GM10847 (cell line): ENCODE measurements at regions not wholly inside any gene's neighbourhood (a gene's known extent, or its start where the extent isn't known, plus 50 kb on each side); places are given as distances from the start of the nearest gene placed in this dataset.

ENCODE experiments used
- POLR2A ChIP-seq: IDR thresholded peaks from 2 replicates; pipeline ENCODE4 v1.6.1; 2011; ENCODE audit not compliant: insufficient read length; ENCODE audit errors: extremely low read depth

DNA sequence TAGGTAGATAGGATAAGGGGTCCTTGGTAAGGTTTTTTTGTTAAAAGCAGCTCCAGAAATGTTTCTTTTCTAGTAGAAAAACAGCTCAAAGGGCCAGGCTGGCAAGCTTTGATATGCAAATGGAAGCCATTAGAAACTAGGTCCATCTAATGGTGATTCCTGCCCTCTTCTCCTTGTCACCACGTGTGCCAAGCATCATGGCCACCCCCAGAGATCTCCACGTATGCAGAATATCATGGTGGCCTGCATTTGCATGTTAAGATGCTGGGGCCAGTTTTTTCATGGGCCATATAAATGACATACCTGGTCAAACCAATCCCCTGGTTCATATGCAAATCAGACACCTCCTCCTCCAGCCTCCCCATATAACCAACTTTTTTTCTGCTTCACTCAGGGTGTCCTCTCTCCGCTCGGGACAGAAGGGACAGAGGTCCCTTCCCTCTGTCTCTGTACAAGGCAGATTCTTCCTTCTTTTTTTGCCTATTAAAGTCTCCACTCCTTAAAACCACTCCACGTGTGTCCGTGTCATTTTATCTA is 1335.9 kb downstream of the UQCRFS1 start:
- TF ChIP-seq POLR2A: no peak

- no peak for TF ChIP-seq POLR2A
These were observed 1336.5 kb downstream of the UQCRFS1 start for GRCh38 chr19:27876489-27876888.

DNA sequence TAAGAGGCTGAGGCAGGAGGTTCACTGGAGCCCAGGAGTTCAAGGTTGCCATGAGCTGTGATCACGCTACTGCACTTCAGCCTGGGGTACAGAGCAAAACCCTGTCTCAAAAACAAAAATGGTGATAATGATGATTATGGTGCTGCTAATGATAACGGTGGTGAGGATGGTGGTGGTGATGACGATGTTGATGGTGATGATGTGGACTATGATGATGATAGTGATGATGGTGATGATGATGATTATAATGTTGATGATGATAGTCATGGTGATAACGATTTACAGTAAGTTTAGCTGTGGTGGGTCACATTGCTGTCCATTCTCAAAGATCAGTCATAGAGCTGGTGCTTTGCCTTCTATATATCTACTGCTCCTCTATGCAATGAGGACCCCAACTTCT is 1340.6 kb downstream of the UQCRFS1 start:
- no peak for TF ChIP-seq POLR2A

DNA sequence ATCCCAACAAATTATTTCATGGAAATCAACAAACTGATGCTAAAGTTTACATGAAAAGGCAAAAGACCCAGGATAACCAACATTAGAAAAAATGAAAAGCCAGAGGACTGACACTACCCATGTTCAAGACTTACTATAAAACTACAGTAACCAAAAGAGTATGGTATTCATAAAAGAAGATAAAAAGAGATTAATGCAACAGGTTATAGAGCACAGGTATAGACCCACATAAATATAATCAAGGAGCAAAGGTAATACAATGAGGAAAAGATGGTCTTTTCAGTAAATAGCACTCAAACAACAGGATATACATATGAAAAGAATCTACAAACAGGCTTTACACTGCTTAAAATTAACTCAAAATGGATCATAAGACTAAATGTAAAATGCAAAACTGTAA is 1342.7 kb downstream of the UQCRFS1 start:
- TF ChIP-seq POLR2A: no peak

DNA sequence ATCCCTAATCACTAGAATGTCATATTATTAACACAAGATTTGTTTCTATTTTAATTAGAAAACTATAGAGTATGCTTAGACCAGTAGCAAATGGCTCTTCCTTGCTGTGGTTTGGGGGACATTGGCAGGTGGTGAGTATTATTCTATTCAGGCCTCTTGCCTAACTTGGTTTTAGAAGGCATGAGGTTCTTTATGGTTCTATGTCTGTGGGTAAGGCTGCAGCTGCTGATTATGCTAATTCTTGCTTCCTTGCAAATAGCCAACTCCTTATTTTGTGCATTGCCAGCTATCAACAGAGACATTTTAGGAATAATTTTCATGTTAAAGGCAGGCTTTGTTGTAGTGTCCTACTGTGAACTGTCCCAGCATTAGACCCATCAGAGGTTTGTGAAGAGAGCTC is 1344.9 kb downstream of the UQCRFS1 start:
- no peak for TF ChIP-seq POLR2A

GRCh38 chr19:27865927-27866777 is 1346.8 kb downstream of the UQCRFS1 start:
- no peak for TF ChIP-seq POLR2A

- TF ChIP-seq POLR2A: no peak
These were observed 1351.5 kb downstream of the UQCRFS1 start for GRCh38 chr19:27861411-27861975.

DNA sequence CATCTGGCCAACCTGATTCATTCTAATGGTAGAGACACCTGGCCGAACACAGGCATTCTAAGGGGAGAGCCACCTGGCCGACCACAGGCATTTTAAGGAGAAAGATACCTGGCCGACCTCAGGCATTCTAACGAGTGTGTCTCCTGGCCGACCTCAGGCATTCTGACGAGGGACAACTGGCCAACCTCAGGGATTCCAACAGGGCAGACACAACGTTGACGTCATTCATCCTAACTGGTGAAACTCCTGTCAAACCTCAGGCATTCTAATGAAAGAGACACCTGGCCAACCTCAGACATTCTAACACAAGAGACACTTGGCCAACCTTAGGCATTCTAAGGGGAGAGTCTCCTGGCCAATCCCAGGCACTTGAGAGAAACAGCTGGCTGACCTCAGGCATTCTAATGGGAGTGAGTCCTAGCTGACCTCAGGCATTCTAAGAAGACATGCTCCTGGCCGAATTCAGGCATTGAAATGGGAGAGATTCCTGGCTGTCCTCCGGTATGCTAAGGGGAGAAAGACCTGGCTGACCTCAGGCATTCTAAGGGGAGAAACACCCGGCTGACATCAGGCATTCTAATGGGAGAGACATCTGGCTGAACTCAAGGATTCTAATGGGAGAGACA is 1352.5 kb downstream of the UQCRFS1 start:
- no peak for TF ChIP-seq POLR2A

GRCh38 chr19:27859689-27860088 is 1353.3 kb downstream of the UQCRFS1 start:
- TF ChIP-seq POLR2A: no peak

DNA sequence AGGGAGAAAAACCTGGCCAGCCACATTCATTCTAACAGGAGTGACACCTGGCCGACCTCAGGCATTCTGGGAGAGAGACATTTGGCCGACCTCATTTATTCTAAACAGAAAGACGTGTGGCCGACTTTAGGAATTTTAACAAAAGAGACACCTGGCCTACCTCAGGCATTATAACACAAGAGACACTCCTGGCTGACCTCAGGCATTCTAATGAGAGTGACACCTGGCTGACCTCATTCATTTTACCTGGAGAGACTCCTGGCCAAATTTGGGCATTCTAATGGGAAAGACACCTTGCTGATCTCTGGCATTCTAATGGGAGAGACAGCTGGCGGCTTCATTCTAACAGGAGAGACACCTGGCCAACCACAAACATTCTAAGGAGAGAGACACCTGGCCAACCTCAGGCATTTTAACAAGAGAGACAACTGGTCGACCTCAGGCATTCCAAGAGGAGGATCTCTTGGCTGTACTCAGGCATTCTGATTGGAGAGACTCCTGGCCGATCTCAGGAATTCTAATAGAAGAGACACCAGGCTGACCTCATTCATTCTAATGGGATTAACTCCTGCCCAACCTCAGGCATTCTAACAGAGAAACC is 1353.9 kb downstream of the UQCRFS1 start:
- TF ChIP-seq POLR2A: no peak

DNA sequence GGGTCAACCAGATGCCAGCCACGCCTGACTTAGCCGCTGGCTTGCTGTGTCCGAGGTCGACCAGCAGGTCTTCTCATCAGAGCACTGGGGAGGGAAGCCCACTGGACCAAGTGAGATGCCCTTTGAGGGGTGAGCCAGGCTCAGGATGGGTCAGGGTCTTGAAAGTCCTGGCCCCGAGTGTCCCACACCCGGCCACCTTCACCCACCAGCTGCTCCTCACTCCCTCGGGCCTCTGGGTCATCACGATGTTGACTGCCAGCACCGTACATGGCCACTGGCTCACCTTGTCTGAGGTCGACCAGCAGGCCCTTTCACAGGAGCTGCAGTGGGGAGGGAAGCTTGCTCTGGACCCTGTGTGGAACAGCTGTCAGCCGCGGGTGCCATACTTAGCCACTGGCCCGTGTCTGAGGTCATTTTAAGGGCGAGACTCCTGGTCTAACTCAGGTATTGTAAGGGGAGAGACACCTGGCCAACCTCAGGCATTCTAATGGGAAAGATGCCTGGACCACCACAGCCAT is 1361.3 kb downstream of the UQCRFS1 start:
- TF ChIP-seq POLR2A: no peak

- TF ChIP-seq POLR2A: no peak
These were observed 1361.9 kb downstream of the UQCRFS1 start for GRCh38 chr19:27851002-27851481.

GRCh38 chr19:27846944-27847343 is 1366.0 kb downstream of the UQCRFS1 start:
- no peak for TF ChIP-seq POLR2A

DNA sequence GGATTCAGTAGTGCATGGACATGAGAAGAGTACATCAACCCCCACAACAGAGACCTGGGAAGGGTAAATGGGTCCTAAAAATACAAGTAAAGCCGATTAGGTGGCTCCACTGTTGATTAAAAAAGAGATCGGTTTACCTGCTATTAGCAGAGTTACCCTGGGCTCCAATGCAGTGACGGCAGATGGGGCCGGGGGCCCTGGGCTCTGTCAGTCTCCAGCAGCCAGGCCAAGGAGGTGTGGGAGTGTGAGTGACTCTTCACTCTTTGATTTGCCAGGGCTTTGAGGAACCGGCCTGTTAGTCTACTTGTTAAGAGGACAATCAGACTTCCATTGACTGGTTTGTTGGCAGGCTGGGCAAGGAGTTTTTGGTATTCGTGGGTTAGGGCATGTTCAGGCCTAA is 1368.7 kb downstream of the UQCRFS1 start:
- TF ChIP-seq POLR2A: no peak

GRCh38 chr19:27843861-27844260 is 1369.1 kb downstream of the UQCRFS1 start:
- TF ChIP-seq POLR2A: no peak

GRCh38 chr19:27833031-27833430 is 1379.9 kb downstream of the UQCRFS1 start:
- TF ChIP-seq POLR2A: no peak

DNA sequence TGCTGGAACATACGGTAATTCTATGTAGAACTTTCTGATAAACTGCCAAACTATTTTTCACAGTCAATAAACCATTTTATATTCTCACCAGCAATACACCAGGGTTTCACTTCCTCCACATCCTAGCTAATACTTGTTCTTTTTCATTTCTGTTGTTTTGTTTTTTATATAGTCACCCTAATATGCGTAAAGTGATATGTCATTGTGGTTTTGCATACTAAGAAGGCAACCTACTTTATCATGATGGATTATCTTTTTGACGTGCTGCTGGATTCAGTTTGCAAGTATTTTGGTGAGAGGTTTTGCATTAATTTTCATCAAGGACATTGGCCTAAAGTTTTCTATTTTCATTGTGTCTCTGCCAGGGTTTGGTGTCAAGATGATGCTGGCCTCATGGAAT is 1384.1 kb downstream of the UQCRFS1 start:
- TF ChIP-seq POLR2A: no peak
